ENCODE measurements at regions not wholly inside any gene's neighbourhood (a gene's known extent, or its start where the extent isn't known, plus 50 kb on each side); places are given as distances from the start of the nearest gene placed in this dataset.

- H3K27ac ChIP-seq = no peak overlapping the region
- DNase-seq (ENCODE audit: low read depth in 1 of 2, low spot score in 2 of 2) = no peak
Measured at GRCh38 chr21:39050841-39051587, 132.2 kb downstream of the PSMG1 start.

DNA sequence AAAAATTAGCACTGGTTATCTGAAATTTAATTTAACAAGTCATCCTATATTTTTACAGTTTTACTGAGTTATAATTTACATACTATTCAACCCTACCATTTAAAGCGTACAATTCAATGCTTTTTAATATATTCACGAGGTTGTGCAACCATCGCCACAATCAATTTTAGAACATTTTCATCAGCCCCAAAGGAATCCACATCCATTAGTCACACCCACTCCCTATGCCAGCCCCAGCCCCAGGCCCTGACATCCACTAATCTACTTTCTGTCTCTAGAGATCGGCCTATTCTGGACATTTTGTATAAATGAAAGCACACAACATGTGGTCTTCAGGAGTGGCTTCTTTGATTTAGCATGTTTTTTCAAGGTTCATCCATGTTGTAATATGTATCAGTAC, 134.7 kb downstream of the PSMG1 start:
- Histone ChIP-seq H3K9me3 (replicated peaks) (no peaks in the 10 kb centered on the region), H3K27me3 (replicated peaks) (no peaks in the 10 kb centered on the region), H3K4me1 (replicated peaks) (peaks cover 9% of the 10 kb centered on the region), H3K4me3 (no peak overlapping the region), H3K36me3 (no peaks in the 10 kb centered on the region), H3K27ac (no peak overlapping the region)
- DNase-seq (ENCODE audit: low read depth in 1 of 2, low spot score in 2 of 2) = no peak

More at GRCh38 chr21:39050841-39051587, 132.2 kb downstream of the PSMG1 start:
- Histone ChIP-seq H3K4me3 (no peak overlapping the region), H3K36me3 (no peaks in the 10 kb centered on the region), H3K9me3 (replicated peaks) (no peaks in the 10 kb centered on the region), H3K27me3 (replicated peaks) (no peaks in the 10 kb centered on the region; the same call in 1 of the 2 replicates), H3K4me1 (replicated peaks) (peaks cover 9% of the 10 kb centered on the region)

- peaks cover 9% of the 10 kb centered on the region for H3K4me1 ChIP-seq (replicated peaks)
- no peak for DNase-seq (ENCODE audit: low read depth in 1 of 2, low spot score in 2 of 2)
- H3K9me3 ChIP-seq (replicated peaks) = no peaks in the 10 kb centered on the region
- H3K27ac ChIP-seq = no peak overlapping the region
- H3K4me3 ChIP-seq = no peak overlapping the region
- H3K27me3 ChIP-seq (replicated peaks) = no peaks in the 10 kb centered on the region
- H3K36me3 ChIP-seq = no peaks in the 10 kb centered on the region
Measured at GRCh38 chr21:39048064-39048463, 135.2 kb downstream of the PSMG1 start.

GRCh38 chr21:39047046-39047445, 136.2 kb downstream of the PSMG1 start:
- no peaks in the 10 kb centered on the region for H3K36me3 ChIP-seq
- DNase-seq (ENCODE audit: low read depth in 1 of 2, low spot score in 2 of 2) = no peak
- no peak overlapping the region for H3K27ac ChIP-seq
- no peaks in the 10 kb centered on the region for H3K9me3 ChIP-seq (replicated peaks)
- H3K4me3 ChIP-seq = no peak overlapping the region
- peaks cover 9% of the 10 kb centered on the region for H3K4me1 ChIP-seq (replicated peaks)
- no peaks in the 10 kb centered on the region for H3K27me3 ChIP-seq (replicated peaks)

GRCh38 chr21:39046236-39046916, 136.9 kb downstream of the PSMG1 start:
- H3K27me3 ChIP-seq (replicated peaks) = no peaks in the 10 kb centered on the region
- no peak overlapping the region for H3K4me3 ChIP-seq
- H3K4me1 ChIP-seq (replicated peaks) = peaks cover 3% of the 10 kb centered on the region
- no peak for DNase-seq (ENCODE audit: low read depth in 1 of 2, low spot score in 2 of 2)
- H3K36me3 ChIP-seq = no peaks in the 10 kb centered on the region
- H3K9me3 ChIP-seq (replicated peaks) = no peaks in the 10 kb centered on the region
- no peak overlapping the region for H3K27ac ChIP-seq

DNA sequence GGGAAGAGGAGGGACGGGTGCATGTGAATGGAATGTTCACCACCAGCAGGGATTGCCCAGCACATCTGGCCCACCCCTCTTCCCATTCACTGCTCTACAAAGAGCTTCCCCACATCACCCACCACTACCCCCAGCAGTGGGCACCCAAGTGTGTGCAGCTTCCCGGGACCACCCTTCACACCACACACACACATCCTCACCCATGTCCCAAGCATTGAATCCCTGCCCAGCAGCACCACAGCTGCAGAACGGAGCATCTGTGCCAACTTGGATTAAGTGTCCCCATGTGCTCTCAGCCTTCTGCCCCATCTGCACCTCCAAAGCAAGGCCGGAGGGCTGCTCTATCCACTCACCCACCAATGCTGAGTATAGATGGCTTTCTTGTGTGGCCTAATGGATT, 141.4 kb downstream of the PSMG1 start:
- no peak overlapping the region for H3K4me3 ChIP-seq
- DNase-seq (ENCODE audit: low read depth in 1 of 2, low spot score in 2 of 2) = no peak
- H3K27ac ChIP-seq = no peak overlapping the region
- no peaks in the 10 kb centered on the region for H3K27me3 ChIP-seq (replicated peaks)
- H3K9me3 ChIP-seq (replicated peaks) = no peaks in the 10 kb centered on the region
- H3K36me3 ChIP-seq = no peaks in the 10 kb centered on the region
- no peaks in the 10 kb centered on the region for H3K4me1 ChIP-seq (replicated peaks)

DNA sequence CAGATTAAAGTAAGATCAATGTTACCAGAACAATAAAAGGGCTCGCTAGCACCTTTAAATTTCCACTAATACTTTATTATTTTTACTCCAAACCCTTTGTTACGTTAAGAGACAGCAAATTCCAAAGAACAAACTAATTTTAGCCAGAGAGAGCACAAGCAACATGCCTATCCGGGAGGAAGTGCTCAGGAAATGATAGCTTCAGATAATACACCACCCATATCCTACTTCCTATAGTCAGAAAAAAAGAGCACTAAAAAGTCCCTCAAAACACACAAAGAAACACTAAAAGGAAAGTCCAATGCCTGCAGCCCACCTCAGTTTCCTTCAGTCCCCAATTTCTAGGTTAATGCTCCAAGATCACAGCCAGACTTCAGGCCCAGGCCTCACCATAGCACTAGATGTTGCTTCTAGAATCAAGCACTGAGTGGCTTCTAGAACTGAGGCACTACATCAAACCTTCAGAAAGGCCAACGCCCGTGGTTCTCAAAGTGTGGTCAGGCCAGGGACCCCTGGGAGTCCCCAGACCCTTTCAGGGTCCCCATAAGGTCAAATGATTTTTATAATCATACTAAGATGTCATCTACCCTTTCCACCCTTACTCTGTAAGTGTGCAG, 142.6 kb downstream of the PSMG1 start:
- Histone ChIP-seq H3K9me3 (replicated peaks) (no peaks in the 10 kb centered on the region), H3K27ac (no peak overlapping the region), H3K4me3 (no peak overlapping the region), H3K36me3 (no peaks in the 10 kb centered on the region), H3K4me1 (replicated peaks) (no peaks in the 10 kb centered on the region), H3K27me3 (replicated peaks) (no peaks in the 10 kb centered on the region)
- DNase-seq (ENCODE audit: low read depth in 1 of 2, low spot score in 2 of 2) = no peak

DNA sequence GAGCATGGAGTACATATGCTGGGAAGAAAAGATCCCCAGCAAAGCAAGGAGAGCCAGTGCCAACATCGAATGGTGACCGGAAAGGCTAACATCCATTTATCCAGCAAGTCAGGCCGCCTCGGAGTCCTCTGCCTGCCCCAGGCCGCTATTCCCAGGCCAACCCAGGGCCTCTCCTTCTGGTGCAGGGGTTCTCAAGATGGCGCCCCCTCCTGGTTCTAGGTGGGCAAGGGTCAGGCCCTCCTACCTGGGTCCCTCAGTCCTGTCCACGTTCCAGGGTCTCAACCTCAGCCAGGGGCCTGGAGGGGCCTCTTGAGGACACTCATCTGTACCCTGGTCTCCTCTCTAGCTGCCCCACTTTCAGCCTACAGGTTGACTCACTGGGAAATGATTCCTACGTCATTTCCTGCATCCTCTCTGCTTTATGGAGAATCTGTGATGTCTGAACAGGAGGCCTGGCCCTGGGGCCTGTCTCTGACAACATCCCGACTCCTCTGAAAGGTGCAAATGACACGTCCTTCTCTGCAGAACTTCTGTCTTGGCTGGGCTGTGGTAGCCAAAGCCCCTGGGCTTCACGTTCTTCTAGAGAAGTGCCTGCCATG, 145.3 kb downstream of the PSMG1 start:
- DNase-seq (ENCODE audit: low read depth in 1 of 2, low spot score in 2 of 2) = no peak
- Histone ChIP-seq H3K27ac (no peak overlapping the region), H3K4me3 (no peak overlapping the region), H3K27me3 (replicated peaks) (no peaks in the 10 kb centered on the region), H3K9me3 (replicated peaks) (no peaks in the 10 kb centered on the region), H3K4me1 (replicated peaks) (no peaks in the 10 kb centered on the region), H3K36me3 (no peaks in the 10 kb centered on the region)

- H3K4me1 ChIP-seq (replicated peaks) = no peaks in the 10 kb centered on the region
- H3K27ac ChIP-seq = no peak overlapping the region
- no peaks in the 10 kb centered on the region for H3K9me3 ChIP-seq (replicated peaks)
- H3K36me3 ChIP-seq = no peaks in the 10 kb centered on the region
- DNase-seq (ENCODE audit: low read depth in 1 of 2, low spot score in 2 of 2) = no peak
- H3K27me3 ChIP-seq (replicated peaks) = no peaks in the 10 kb centered on the region
- H3K4me3 ChIP-seq = no peak overlapping the region
Measured at GRCh38 chr21:39036581-39036980, 146.7 kb downstream of the PSMG1 start.

DNA sequence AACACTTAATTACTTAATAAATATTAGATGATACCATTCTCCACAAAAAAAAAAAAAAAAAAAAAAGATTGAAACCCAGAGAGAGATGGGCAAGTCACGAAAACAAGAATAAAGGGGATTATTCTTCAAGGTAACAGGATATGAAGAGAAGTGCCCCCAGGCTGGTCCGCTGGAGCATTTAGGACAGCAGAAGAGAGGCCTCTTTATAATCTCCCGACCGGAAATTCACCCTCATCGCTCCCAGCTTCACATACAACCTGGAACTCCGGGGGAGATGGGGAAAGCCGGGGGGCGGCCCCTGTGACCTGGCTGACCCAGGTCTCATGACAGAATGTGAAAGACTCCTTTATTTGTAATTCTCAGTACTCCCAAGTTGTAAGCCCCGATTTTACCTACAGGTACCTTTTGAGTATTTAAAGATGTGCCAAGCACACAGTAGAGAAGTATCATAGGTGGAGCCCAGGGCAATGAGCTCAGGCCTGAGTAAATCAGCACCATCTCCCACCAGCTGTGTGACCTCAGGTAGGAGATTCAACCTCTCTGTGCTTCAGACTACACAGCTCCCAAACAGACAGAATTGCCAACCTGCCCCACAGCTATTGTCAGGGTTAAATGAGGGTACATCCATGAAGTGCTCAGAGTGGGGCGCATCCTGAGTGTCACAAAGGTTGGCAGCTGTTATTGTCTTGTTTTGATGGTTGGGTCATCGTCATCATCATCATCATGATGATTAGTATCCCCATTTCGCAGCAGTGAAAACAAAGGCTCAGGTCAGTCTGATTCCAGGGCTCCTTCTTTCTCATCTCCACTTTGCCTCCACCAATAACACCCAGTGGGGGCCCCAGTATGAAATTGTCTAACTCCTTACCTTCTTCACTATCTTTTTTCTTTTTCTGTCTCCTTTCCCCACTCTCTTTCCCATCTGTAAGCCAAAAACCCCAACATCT, 148.4 kb downstream of the PSMG1 start:
- Histone ChIP-seq H3K36me3 (no peaks in the 10 kb centered on the region), H3K9me3 (replicated peaks) (no peaks in the 10 kb centered on the region), H3K27ac (no peak overlapping the region), H3K4me1 (replicated peaks) (no peaks in the 10 kb centered on the region; the same call in 1 of the 2 replicates), H3K4me3 (no peak overlapping the region), H3K27me3 (replicated peaks) (no peaks in the 10 kb centered on the region)
- DNase-seq (ENCODE audit: low read depth in 1 of 2, low spot score in 2 of 2) = no peak

- no peak for DNase-seq (ENCODE audit: low read depth in 1 of 2, low spot score in 2 of 2)
- Histone ChIP-seq H3K4me3 (no peak overlapping the region), H3K36me3 (no peaks in the 10 kb centered on the region), H3K9me3 (replicated peaks) (no peaks in the 10 kb centered on the region), H3K27ac (no peak overlapping the region), H3K27me3 (replicated peaks) (no peaks in the 10 kb centered on the region), H3K4me1 (replicated peaks) (peaks cover 5% of the 10 kb centered on the region)
Measured at GRCh38 chr21:39033878-39034589, 149.2 kb downstream of the PSMG1 start.

- DNase-seq (ENCODE audit: low read depth in 1 of 2, low spot score in 2 of 2) = no peak
- H3K9me3 ChIP-seq (replicated peaks) = peaks cover 6% of the 10 kb centered on the region; the same call in 1 of the 2 replicates
- H3K27ac ChIP-seq = no peak overlapping the region
- H3K4me1 ChIP-seq (replicated peaks) = peaks cover 5% of the 10 kb centered on the region
- no peak overlapping the region for H3K4me3 ChIP-seq
- H3K27me3 ChIP-seq (replicated peaks) = no peaks in the 10 kb centered on the region
- H3K36me3 ChIP-seq = no peaks in the 10 kb centered on the region
Measured at GRCh38 chr21:39029900-39030884, 153.1 kb downstream of the PSMG1 start.
